ENCODE measurements at regions not wholly inside any gene's neighbourhood (a gene's known extent, or its start where the extent isn't known, plus 50 kb on each side); places are given as distances from the start of the nearest gene placed in this dataset.

DNA sequence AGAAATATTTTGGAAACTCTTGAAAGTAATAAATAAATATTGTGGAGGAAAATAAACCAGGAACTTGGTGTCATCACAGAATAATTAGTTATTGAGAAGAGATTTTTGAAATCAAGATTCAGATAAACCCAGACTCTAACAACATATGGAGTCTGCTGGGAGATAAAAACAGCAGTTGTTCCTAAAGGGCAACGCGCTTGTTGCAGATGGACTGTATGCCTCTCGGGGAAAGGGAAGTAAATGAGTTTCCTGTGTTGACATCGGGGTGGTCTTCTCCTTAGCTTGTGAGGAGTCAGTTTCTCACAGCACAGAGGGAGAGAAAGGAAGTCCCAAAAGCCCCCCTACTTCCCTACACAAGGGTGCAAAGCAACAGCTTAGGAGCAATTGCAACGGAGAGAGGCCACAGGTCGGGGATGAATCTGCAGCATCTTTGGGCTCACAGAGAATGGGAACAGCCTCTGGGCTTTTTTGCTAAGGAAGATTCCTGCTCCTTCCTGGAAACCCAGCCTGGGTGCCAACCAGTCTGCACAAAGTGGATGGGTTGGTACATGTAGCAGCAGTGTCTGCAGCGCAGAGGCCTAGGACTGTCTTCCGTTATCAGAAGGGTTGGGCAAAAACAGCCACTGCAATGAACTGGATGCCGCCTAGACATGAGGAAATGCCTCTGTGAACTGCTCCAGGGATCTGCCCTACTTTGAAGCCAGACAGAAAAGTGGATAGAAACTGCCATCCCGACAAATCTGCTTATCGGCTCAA is 603.0 kb upstream of the NRSN1 start:
- Histone ChIP-seq H4K20me1 (replicated peaks; ENCODE audit: control insufficient read depth, extremely low read depth, insufficient read depth, low read length) (no peaks in the 10 kb centered on the region), H3K27me3 (ENCODE audit: control insufficient read depth in 2 of 2, insufficient read depth in 2 of 2, low read length in 2 of 2) (no peaks in the 10 kb centered on the region), H3K36me3 (ENCODE audit: control insufficient read depth in 2 of 2, extremely low read depth in 1 of 2, insufficient read depth in 2 of 2, low read length in 2 of 2) (no peaks in the 10 kb centered on the region), H3K79me2 (ENCODE audit: control insufficient read depth, insufficient read depth, low read length) (no peaks in the 10 kb centered on the region), H2AFZ (ENCODE audit: low read depth, low read length) (no peak overlapping the region), H3K9ac (replicated peaks; ENCODE audit: extremely low read depth, insufficient read depth, low read length) (no peak overlapping the region), H3K4me3 (replicated peaks in 1 of 3; ENCODE audit: insufficient read depth in 1 of 3, low read depth in 1 of 3, low read length in 3 of 3) (no peak overlapping the region), H3K27ac (ENCODE audit: insufficient read depth, low read depth, low read length) (no peak overlapping the region), H3K9me1 (replicated peaks; ENCODE audit: control insufficient read depth, extremely low read depth, insufficient read depth, low read length) (no peaks in the 10 kb centered on the region), H3K4me2 (ENCODE audit: insufficient read depth, low read length) (no peak overlapping the region), H3K4me1 (ENCODE audit: control insufficient read depth, extremely low read depth, insufficient read depth, low read length) (no peaks in the 10 kb centered on the region), H3K9me3 (replicated peaks; ENCODE audit: control insufficient read depth, insufficient read depth, low read length) (no peaks in the 10 kb centered on the region)
- DNase-seq (ENCODE audit: low read depth, low spot score) (no peak), FAIRE-seq (no peak)
- ChIA-PET CTCF (no interaction called here), POLR2A (no interaction called here)
- intact Hi-C loops (cut with micrococcal nuclease) (no loop called here), dilution Hi-C loops (cut with MboI; ENCODE audit: extremely low pct_ligation_motif_present, low sequenced_read_pairs) (no loop called here)
- TF ChIP-seq POLR2A (IDR thresholded peaks at IDR 0.05; ENCODE audit: low read depth, low read length), result no peak
- TF ChIP-seq FOS (IDR thresholded peaks at IDR 0.05; ENCODE audit: borderline replicate concordance, insufficient read depth, low read length), result no peak
- no peak for TF ChIP-seq POLR2AphosphoS5 (IDR thresholded peaks at IDR 0.05; ENCODE audit: insufficient read depth, low read depth, low read length)
- TF ChIP-seq, protein P1, sequence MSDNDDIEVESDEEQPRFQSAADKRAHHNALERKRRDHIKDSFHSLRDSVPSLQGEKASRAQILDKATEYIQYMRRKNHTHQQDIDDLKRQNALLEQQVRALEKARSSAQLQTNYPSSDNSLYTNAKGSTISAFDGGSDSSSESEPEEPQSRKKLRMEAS (IDR thresholded peaks at IDR 0.05; ENCODE audit: insufficient read depth, insufficient read length), result no peak
- no peak for TF ChIP-seq MYC (IDR thresholded peaks at IDR 0.05; ENCODE audit: low read depth, low read length)
- no peak for TF ChIP-seq JUN (IDR thresholded peaks at IDR 0.05; ENCODE audit: borderline replicate concordance, insufficient read depth, insufficient read length, low read depth)
- TF ChIP-seq, protein P2, sequence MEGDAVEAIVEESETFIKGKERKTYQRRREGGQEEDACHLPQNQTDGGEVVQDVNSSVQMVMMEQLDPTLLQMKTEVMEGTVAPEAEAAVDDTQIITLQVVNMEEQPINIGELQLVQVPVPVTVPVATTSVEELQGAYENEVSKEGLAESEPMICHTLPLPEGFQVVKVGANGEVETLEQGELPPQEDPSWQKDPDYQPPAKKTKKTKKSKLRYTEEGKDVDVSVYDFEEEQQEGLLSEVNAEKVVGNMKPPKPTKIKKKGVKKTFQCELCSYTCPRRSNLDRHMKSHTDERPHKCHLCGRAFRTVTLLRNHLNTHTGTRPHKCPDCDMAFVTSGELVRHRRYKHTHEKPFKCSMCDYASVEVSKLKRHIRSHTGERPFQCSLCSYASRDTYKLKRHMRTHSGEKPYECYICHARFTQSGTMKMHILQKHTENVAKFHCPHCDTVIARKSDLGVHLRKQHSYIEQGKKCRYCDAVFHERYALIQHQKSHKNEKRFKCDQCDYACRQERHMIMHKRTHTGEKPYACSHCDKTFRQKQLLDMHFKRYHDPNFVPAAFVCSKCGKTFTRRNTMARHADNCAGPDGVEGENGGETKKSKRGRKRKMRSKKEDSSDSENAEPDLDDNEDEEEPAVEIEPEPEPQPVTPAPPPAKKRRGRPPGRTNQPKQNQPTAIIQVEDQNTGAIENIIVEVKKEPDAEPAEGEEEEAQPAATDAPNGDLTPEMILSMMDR (IDR thresholded peaks at IDR 0.05; ENCODE audit: extremely low read depth in 1 of 2, insufficient read depth in 1 of 2, low read depth in 1 of 2, low read length in 2 of 2), result no peak
- no peak for TF ChIP-seq EZH2 (IDR thresholded peaks at IDR 0.05; ENCODE audit: borderline replicate concordance, low read depth, low read length, severe bottlenecking)
- no peak for TF ChIP-seq GATA2 (IDR thresholded peaks at IDR 0.05; ENCODE audit: insufficient read depth, insufficient read length, low read depth, low read length)
- BruUV-seq (replicated peaks), result no TSS peak
